C4-2B (cell line): ENCODE measurements at regions not wholly inside any gene's neighbourhood (a gene's known extent, or its start where the extent isn't known, plus 50 kb on each side); places are given as distances from the start of the nearest gene placed in this dataset.

Experiments
- ZFX ChIP-seq: fragments of 450-650 bp; IDR thresholded peaks from 2 replicates; pipeline ENCODE4 v1.6.1; 2017
- TF ChIP-seq, protein P1 (sequence below): fragments of 450-650 bp; conservative IDR thresholded peaks from 2 replicates; pipeline ENCODE4 v1.5.1; 2017; ENCODE audit warnings: mild to moderate bottlenecking

DNA sequence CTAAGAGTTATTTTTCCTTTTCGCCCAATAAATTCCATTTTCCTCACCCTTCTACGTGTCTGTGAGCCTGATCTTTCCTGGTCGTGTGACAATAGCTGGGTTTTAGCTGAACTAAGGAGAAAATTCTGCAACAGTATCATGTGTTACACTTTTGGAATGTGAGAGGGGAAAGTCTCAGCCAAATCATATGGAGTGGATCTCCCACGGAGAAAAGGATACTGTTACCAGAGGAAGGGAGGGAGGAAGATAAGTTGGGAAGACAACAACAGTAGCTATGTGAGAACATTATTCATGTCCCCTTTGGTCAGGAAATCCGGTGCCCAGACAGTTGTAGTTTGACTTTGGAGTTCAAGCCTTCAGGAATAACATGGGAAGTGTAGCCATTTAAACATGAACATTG, 584.0 kb upstream of the RAG2 start:
- TF ChIP-seq, protein P1, sequence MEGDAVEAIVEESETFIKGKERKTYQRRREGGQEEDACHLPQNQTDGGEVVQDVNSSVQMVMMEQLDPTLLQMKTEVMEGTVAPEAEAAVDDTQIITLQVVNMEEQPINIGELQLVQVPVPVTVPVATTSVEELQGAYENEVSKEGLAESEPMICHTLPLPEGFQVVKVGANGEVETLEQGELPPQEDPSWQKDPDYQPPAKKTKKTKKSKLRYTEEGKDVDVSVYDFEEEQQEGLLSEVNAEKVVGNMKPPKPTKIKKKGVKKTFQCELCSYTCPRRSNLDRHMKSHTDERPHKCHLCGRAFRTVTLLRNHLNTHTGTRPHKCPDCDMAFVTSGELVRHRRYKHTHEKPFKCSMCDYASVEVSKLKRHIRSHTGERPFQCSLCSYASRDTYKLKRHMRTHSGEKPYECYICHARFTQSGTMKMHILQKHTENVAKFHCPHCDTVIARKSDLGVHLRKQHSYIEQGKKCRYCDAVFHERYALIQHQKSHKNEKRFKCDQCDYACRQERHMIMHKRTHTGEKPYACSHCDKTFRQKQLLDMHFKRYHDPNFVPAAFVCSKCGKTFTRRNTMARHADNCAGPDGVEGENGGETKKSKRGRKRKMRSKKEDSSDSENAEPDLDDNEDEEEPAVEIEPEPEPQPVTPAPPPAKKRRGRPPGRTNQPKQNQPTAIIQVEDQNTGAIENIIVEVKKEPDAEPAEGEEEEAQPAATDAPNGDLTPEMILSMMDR = no peak
- TF ChIP-seq ZFX = no peak
